ENCODE measurements at regions not wholly inside any gene's neighbourhood (a gene's known extent, or its start where the extent isn't known, plus 50 kb on each side); places are given as distances from the start of the nearest gene placed in this dataset.

DNA sequence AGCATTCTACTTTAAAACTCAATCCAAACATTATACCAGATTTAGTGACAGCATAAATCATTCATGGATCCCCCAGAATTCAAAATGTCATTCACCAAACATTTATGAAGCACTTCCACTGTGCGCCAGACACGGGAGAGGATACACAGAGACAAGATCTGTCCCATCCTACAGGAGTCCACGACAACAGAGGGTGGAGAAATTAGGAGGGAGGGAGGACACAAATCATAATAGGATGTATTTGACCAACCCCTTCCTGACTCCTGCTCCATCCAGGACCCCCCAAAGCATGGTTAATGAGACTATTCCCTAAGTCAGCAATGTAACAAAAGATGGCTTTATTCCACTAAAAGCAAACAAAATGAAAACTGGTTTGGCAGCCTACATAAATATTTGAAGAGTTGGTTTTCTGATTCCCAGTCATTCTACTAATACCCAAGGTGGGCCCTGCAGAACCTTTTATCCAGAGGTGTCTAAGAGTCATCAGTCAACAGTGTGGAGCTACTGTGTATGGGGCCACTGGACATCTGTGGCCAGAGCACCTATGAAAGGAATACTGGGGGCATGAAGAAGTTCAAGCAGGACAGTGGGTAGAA lies 62.8 kb upstream of the DOCK9 start:
- H3K4me1 ChIP-seq (ENCODE audit: control insufficient read depth, insufficient read depth, low read length), result no peaks in the 10 kb centered on the region
- no peak overlapping the region for H3K27ac ChIP-seq (ENCODE audit: low read length)
- DNase-seq, result no peak
- peaks cover 6% of the 10 kb centered on the region for H3K27me3 ChIP-seq (ENCODE audit: control insufficient read depth, insufficient read depth, low read length)
- no CpG with 5 or more reads among the region's 3 CpGs for WGBS (ENCODE audit: insufficient coverage)
- H3K4me3 ChIP-seq (ENCODE audit: low read length), result no peak overlapping the region
- no peaks in the 10 kb centered on the region for H3K9me3 ChIP-seq (replicated peaks; ENCODE audit: control insufficient read depth, low read depth, low read length)
- no peaks in the 10 kb centered on the region for H3K36me3 ChIP-seq (ENCODE audit: control insufficient read depth, insufficient read depth, low read length)

DNA sequence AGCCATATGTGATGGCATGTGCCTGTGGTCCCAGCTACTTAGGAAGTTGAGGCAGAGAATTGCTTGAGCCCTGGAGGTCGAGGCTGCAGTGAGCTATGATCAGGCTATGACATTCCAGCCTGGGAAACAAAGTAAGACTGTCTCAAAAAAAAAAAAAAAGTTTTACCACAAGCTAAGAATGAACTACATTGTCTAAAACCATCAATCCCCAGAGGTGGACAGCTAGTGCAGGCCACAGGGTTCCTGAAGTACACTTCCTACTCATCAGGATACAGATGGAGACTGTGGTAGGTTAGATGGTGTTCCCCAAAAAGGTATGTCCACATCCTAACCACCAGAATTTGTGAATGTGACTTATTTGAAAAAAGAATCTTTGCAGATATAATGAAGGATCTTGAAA lies 63.5 kb upstream of the DOCK9 start:
- no CpG with 5 or more reads among the region's 1 CpG for WGBS (ENCODE audit: insufficient coverage)
- H3K4me1 ChIP-seq (ENCODE audit: control insufficient read depth, insufficient read depth, low read length), result no peaks in the 10 kb centered on the region

DNA sequence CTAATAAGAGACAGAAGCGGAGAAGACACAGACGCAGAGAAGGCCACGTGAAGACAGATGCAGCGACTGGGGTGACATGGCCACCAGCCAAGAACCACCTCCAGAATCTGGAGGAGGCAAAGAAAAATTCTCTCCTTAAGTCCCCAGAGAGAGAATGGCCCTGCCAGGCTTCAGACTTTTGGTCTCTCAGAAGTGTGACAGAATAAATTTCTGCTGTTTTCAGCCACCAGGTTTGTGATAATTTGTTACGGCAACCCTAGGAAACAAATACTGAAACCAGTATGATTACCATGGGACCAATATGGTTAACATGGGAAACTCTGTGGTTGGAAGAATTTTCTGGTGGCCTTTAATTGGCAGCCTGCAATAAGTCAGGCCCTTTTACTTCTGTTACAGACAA lies 63.9 kb upstream of the DOCK9 start:
- Histone ChIP-seq H3K36me3 (ENCODE audit: control insufficient read depth, insufficient read depth, low read length) (no peaks in the 10 kb centered on the region), H3K9me3 (replicated peaks; ENCODE audit: control insufficient read depth, low read depth, low read length) (no peaks in the 10 kb centered on the region), H3K4me3 (ENCODE audit: low read length) (no peak overlapping the region), H3K4me1 (ENCODE audit: control insufficient read depth, insufficient read depth, low read length) (no peaks in the 10 kb centered on the region), H3K27me3 (ENCODE audit: control insufficient read depth, insufficient read depth, low read length) (peaks cover 6% of the 10 kb centered on the region), H3K27ac (ENCODE audit: low read length) (no peak overlapping the region)
- 73% methylated on average over 2 of the region's 5 CpGs for WGBS (ENCODE audit: insufficient coverage)
- no peak for DNase-seq

More for the DNA sequence above, 63.5 kb upstream of the DOCK9 start:
- Histone ChIP-seq H3K4me3 (ENCODE audit: low read length) (no peak overlapping the region), H3K36me3 (ENCODE audit: control insufficient read depth, insufficient read depth, low read length) (no peaks in the 10 kb centered on the region), H3K27me3 (ENCODE audit: control insufficient read depth, insufficient read depth, low read length) (peaks cover 6% of the 10 kb centered on the region), H3K9me3 (replicated peaks; ENCODE audit: control insufficient read depth, low read depth, low read length) (no peaks in the 10 kb centered on the region), H3K27ac (ENCODE audit: low read length) (no peak overlapping the region)
- DNase-seq, result no peak

DNA sequence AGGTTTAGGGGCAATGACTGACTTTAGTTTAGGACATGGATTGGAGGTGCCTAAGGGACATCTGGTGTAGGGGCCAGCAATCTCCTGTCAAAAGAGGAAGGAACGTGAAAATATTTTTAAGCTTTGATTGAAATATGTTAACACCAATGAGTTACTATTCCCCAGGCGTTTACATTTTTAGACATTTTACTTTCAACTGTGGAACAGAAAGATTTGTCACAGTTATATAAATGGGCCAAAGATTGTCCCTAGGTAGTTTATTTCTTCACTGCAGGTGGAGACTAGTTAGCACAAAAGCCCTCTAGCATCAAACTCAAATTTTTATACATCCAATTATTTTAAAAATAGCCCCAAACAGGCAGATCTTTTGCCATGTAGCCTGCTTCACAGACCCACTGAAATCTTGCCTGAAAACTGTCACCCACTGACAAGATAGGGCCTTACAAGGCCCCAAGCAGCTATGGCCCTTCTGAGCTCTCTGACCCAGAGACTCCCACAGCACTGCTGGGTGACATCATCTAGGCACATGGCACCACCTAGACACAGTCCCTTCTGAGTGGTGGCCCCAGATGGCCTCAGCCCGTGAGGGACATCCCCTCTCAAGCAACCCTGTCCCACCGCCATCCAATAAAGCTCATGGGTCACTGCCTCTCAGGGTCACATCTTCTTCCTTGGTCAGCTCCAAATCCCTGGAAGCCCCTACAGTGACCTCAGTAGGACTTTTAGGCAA lies 64.8 kb upstream of the DOCK9 start:
- no CpG with 5 or more reads among the region's 4 CpGs for WGBS (ENCODE audit: insufficient coverage)
- Histone ChIP-seq H3K27ac (ENCODE audit: low read length) (no peak overlapping the region), H3K36me3 (ENCODE audit: control insufficient read depth, insufficient read depth, low read length) (no peaks in the 10 kb centered on the region), H3K4me3 (ENCODE audit: low read length) (no peak overlapping the region), H3K27me3 (ENCODE audit: control insufficient read depth, insufficient read depth, low read length) (peaks cover 6% of the 10 kb centered on the region), H3K4me1 (ENCODE audit: control insufficient read depth, insufficient read depth, low read length) (no peaks in the 10 kb centered on the region), H3K9me3 (replicated peaks; ENCODE audit: control insufficient read depth, low read depth, low read length) (no peaks in the 10 kb centered on the region)
- DNase-seq, result no peak

DNA sequence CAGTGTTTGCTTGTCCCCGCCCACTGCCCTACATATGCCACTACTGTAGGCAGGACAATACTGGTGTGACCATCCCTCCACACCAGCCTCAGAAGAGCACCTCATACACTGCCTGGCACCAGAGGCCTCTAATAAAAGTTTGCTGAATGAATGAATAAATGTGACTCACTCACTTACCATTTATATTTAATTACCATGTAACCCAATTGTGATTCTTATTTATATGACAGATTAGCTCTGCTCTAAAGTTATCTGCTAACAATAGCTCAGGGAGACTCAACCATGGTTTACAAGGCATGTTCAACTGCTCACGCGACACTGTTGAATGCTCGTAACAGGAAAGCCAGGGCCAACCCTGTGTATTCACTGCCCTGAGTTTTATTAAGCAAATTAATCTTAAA lies 66.0 kb upstream of the DOCK9 start:
- H3K4me3 ChIP-seq (ENCODE audit: low read length), result no peak overlapping the region
- WGBS (ENCODE audit: insufficient coverage), result 92% methylated on average over 4 of the region's 4 CpGs
- H3K9me3 ChIP-seq (replicated peaks; ENCODE audit: control insufficient read depth, low read depth, low read length), result no peaks in the 10 kb centered on the region
- no peak for DNase-seq
- no peaks in the 10 kb centered on the region for H3K4me1 ChIP-seq (ENCODE audit: control insufficient read depth, insufficient read depth, low read length)
- no peaks in the 10 kb centered on the region for H3K36me3 ChIP-seq (ENCODE audit: control insufficient read depth, insufficient read depth, low read length)
- H3K27me3 ChIP-seq (ENCODE audit: control insufficient read depth, insufficient read depth, low read length), result peaks cover 9% of the 10 kb centered on the region
- no peak overlapping the region for H3K27ac ChIP-seq (ENCODE audit: low read length)

DNA sequence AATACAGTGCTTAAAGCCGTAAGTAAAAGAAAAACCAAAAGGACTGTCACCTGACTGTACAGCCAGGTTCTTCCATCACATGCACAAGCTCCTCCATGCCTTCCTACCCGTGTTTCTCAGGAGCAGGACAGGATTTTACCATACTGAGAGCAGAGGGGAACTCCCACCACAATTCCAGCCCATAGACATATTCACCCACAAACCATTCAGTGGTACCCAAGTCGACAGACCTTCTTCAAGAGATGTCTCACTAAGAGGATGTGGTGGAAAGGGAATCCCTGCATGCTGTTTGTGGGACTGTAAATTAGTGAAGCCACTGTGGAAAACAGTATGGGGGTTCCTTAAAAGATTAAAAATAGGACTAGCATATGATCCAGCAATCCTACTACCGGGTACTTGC lies 66.9 kb upstream of the DOCK9 start:
- no peak for DNase-seq
- Histone ChIP-seq H3K36me3 (ENCODE audit: control insufficient read depth, insufficient read depth, low read length) (no peaks in the 10 kb centered on the region), H3K4me3 (ENCODE audit: low read length) (no peak overlapping the region), H3K4me1 (ENCODE audit: control insufficient read depth, insufficient read depth, low read length) (peaks cover 2% of the 10 kb centered on the region), H3K27me3 (ENCODE audit: control insufficient read depth, insufficient read depth, low read length) (peaks cover 11% of the 10 kb centered on the region), H3K27ac (ENCODE audit: low read length) (no peak overlapping the region), H3K9me3 (replicated peaks; ENCODE audit: control insufficient read depth, low read depth, low read length) (no peaks in the 10 kb centered on the region)
- 54% methylated on average over 2 of the region's 4 CpGs for WGBS (ENCODE audit: insufficient coverage)

DNA sequence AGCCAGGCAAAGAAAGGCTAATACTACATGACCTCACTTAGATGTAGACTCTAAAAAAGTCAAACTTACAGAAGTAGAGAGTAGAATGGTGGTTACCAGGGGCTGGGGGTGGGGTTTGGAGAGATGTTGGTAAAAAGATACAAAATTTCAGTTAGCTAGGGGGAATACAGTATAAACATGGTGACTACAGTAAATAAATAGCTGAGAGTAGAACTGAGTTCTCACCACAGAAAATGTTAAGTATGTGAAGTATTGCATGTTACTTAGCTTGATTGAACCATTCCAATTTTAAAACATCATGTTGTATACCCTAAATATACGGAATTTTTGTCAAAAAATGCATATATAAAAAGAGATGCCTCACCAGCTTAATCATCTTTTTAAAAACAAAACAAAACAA lies 67.5 kb upstream of the DOCK9 start:
- H3K27ac ChIP-seq (ENCODE audit: low read length), result no peak overlapping the region
- no CpG with 5 or more reads among the region's 1 CpG for WGBS (ENCODE audit: insufficient coverage)
- no peaks in the 10 kb centered on the region for H3K36me3 ChIP-seq (ENCODE audit: control insufficient read depth, insufficient read depth, low read length)
- no peak overlapping the region for H3K4me3 ChIP-seq (ENCODE audit: low read length)
- peaks cover 11% of the 10 kb centered on the region for H3K27me3 ChIP-seq (ENCODE audit: control insufficient read depth, insufficient read depth, low read length)
- no peaks in the 10 kb centered on the region for H3K9me3 ChIP-seq (replicated peaks; ENCODE audit: control insufficient read depth, low read depth, low read length)
- DNase-seq, result no peak
- H3K4me1 ChIP-seq (ENCODE audit: control insufficient read depth, insufficient read depth, low read length), result peaks cover 2% of the 10 kb centered on the region

DNA sequence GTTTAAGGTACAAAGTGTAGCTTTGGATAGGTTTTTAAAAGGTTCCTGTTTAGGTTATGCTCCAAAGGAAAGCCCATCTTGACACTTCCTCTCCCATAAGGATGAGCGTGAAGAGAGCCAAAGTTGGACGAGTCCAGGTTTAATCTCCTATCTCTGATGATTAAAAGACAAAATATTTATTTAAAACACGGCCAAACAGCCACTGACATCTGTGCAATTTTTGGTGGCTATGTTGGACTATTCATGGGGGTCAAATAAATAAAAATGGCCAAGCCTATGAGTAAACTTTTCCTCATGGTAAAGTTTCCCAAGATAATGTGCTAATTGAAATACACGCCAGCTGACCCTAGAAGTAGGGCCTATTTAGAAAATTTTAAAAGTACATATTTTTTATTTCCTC lies 69.0 kb upstream of the DOCK9 start:
- peaks cover 11% of the 10 kb centered on the region for H3K27me3 ChIP-seq (ENCODE audit: control insufficient read depth, insufficient read depth, low read length)
- H3K36me3 ChIP-seq (ENCODE audit: control insufficient read depth, insufficient read depth, low read length), result no peaks in the 10 kb centered on the region
- no peaks in the 10 kb centered on the region for H3K9me3 ChIP-seq (replicated peaks; ENCODE audit: control insufficient read depth, low read depth, low read length)
- no peak overlapping the region for H3K27ac ChIP-seq (ENCODE audit: low read length)
- no CpG with 5 or more reads among the region's 4 CpGs for WGBS (ENCODE audit: insufficient coverage)
- DNase-seq, result no peak
- no peak overlapping the region for H3K4me3 ChIP-seq (ENCODE audit: low read length)
- H3K4me1 ChIP-seq (ENCODE audit: control insufficient read depth, insufficient read depth, low read length), result peaks cover 2% of the 10 kb centered on the region

DNA sequence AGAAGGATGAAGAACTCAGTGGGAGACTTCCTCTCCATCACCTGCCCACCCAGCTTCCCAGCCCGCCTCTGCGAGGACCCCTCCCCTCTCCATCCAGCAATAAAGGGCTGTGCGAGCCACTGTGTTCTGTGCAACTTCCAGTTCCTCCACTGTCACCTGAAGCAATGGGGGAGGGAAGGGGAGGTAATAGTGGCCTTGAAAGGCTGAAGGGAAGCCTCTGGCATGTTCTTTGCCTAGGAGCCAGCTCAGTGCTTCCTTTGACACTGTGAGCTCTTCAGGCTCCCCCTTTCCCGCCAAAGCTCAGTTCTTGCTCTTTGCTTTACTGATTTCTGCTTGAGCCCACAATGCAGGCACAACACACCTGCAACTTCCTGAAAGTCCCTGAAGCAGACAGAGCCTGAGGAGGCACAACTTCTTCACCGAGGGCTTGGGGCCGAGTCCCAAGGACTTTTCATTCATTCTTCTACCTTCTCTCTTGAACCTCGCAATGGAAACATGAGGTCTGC lies 73.2 kb upstream of the DOCK9 start:
- Histone ChIP-seq H3K9me3 (replicated peaks; ENCODE audit: control insufficient read depth, low read depth, low read length) (no peaks in the 10 kb centered on the region), H3K27ac (ENCODE audit: low read length) (no peak overlapping the region), H3K4me3 (ENCODE audit: low read length) (no peak overlapping the region), H3K4me1 (ENCODE audit: control insufficient read depth, insufficient read depth, low read length) (peaks cover 2% of the 10 kb centered on the region), H3K36me3 (ENCODE audit: control insufficient read depth, insufficient read depth, low read length) (no peaks in the 10 kb centered on the region), H3K27me3 (ENCODE audit: control insufficient read depth, insufficient read depth, low read length) (peaks cover 7% of the 10 kb centered on the region)
- 93% methylated on average over 3 of the region's 7 CpGs for WGBS (ENCODE audit: insufficient coverage)
- no peak for DNase-seq

DNA sequence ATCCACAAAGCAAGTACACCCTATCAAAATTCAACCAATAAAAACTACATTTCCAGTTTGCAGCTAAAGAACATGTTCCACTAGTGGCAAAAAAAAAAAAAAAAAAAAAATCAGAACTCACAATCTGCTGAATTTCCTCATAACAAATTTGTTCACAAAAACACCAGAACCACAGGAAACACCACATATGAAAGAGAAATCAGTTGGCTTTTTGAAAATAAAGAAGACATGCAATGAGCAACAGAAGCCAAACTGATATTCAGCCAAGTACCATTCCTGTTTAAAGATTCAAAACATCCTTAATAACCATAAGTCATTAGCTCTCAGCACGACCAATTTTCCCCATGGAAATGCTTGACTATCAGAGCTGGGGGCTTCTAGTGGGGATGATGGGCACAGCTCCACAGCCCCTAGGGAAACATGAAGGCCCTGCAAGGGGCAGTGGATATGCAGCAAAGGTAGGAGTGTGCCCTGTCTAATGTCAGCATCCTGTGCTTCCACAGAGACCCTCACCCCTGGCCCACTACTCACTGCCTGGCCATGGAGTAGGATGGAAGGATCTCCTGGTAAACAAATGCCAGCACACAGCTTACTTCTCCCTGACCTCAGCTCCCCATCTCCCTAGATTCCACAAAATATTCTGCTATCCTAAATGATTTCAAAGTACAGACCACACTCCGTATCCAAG lies 74.0 kb upstream of the DOCK9 start:
- no peaks in the 10 kb centered on the region for H3K9me3 ChIP-seq (replicated peaks; ENCODE audit: control insufficient read depth, low read depth, low read length)
- H3K36me3 ChIP-seq (ENCODE audit: control insufficient read depth, insufficient read depth, low read length), result no peaks in the 10 kb centered on the region
- H3K27ac ChIP-seq (ENCODE audit: low read length), result no peak overlapping the region
- peaks cover 2% of the 10 kb centered on the region for H3K4me1 ChIP-seq (ENCODE audit: control insufficient read depth, insufficient read depth, low read length)
- H3K4me3 ChIP-seq (ENCODE audit: low read length), result no peak overlapping the region
- H3K27me3 ChIP-seq (ENCODE audit: control insufficient read depth, insufficient read depth, low read length), result peaks cover 7% of the 10 kb centered on the region
- DNase-seq, result no peak
- WGBS (ENCODE audit: insufficient coverage), result no CpG with 5 or more reads among the region's 2 CpGs
